Stimulated activated CD4-positive, alpha-beta T cell treated with anti-CD3 and anti-CD28 coated beads, Interleukin-4, amount 100 ng/mL, for 48 hours (primary cell): ENCODE measurements at regions not wholly inside any gene's neighbourhood (a gene's known extent, or its start where the extent isn't known, plus 50 kb on each side); places are given as distances from the start of the nearest gene placed in this dataset.

Experiments
- DNase-seq, 2 donors: peaks; one replicate each; pipeline ENCODE4 v3.0.0-alpha.2; 2020; ENCODE audit warnings: low read depth in 2 of 2

GRCh38 chr11:86193297-86194095, 51.1 kb upstream of the EED start:
- peak in 1 of 2 donors; percentile 50 for DNase-seq

GRCh38 chr11:86192519-86193257, 51.9 kb upstream of the EED start:
- no peak for DNase-seq

GRCh38 chr11:86191874-86192273, 52.7 kb upstream of the EED start:
- DNase-seq = no peak

GRCh38 chr11:86187027-86187426, 57.5 kb upstream of the EED start:
- DNase-seq = no peak

GRCh38 chr11:86186386-86186785, 58.2 kb upstream of the EED start:
- DNase-seq = no peak

GRCh38 chr11:86185381-86185750, 59.2 kb upstream of the EED start:
- no peak for DNase-seq

GRCh38 chr11:86184728-86185380, 59.7 kb upstream of the EED start:
- DNase-seq = no peak

GRCh38 chr11:86183694-86184093, 60.9 kb upstream of the EED start:
- DNase-seq = peak in 1 of 2 donors; percentile 44

- DNase-seq = peak; percentile 74 to 76
Observed at GRCh38 chr11:86182976-86183584, 61.5 kb upstream of the EED start.

GRCh38 chr11:86181379-86181778, 63.2 kb upstream of the EED start:
- no peak for DNase-seq

GRCh38 chr11:86180851-86181250, 63.7 kb upstream of the EED start:
- DNase-seq = no peak

GRCh38 chr11:86180423-86180822, 64.1 kb upstream of the EED start:
- no peak for DNase-seq

- no peak for DNase-seq
Observed at GRCh38 chr11:86179646-86180064, 64.9 kb upstream of the EED start.

GRCh38 chr11:86177302-86177701, 67.3 kb upstream of the EED start:
- no peak for DNase-seq

- peak; percentile 50 for DNase-seq
Observed at GRCh38 chr11:86176165-86176884, 68.2 kb upstream of the EED start.

- DNase-seq = no peak
Observed at GRCh38 chr11:86175626-86176025, 68.9 kb upstream of the EED start.

GRCh38 chr11:86175191-86175590, 69.4 kb upstream of the EED start:
- DNase-seq = no peak

- DNase-seq = no peak
Observed at GRCh38 chr11:86174101-86175046, 70.2 kb upstream of the EED start.

GRCh38 chr11:86172894-86173293, 71.7 kb upstream of the EED start:
- no peak for DNase-seq

GRCh38 chr11:86171627-86172026, 72.9 kb upstream of the EED start:
- DNase-seq = no peak
